GM18519 (cell line): ENCODE measurements at regions not wholly inside any gene's neighbourhood (a gene's known extent, or its start where the extent isn't known, plus 50 kb on each side); places are given as distances from the start of the nearest gene placed in this dataset.
"Not testable (repeated sequence)": the region's sequence is repeated elsewhere in the genome, so short reads cannot be mapped to it uniquely, and the experiment has no call there.

ENCODE experiments used
- ATAC-seq: cut with Tn5 transposase; IDR thresholded peaks from one replicate; pipeline ENCODE4 v1.9.1; 2021; ENCODE audit warnings: mild to moderate bottlenecking, moderate library complexity; ENCODE audit not compliant: unreplicated experiment, low FRiP score

- ATAC-seq: no peak
Measured at GRCh38 chr1:228846952-228847351, 111.7 kb downstream of the RHOU start.

GRCh38 chr1:228847451-228847850, 112.2 kb downstream of the RHOU start:
- ATAC-seq: not testable (repeated sequence)

- ATAC-seq: no peak
Measured at GRCh38 chr1:228848406-228848805, 113.1 kb downstream of the RHOU start.

- ATAC-seq: no peak
Measured at GRCh38 chr1:228849011-228849541, 113.8 kb downstream of the RHOU start.

- no peak for ATAC-seq
Measured at GRCh38 chr1:228850141-228851100, 115.1 kb downstream of the RHOU start.

- no peak for ATAC-seq
Measured at GRCh38 chr1:228851193-228851592, 115.9 kb downstream of the RHOU start.

GRCh38 chr1:228851618-228852017, 116.3 kb downstream of the RHOU start:
- no peak for ATAC-seq

GRCh38 chr1:228852024-228852423, 116.7 kb downstream of the RHOU start:
- no peak for ATAC-seq

- ATAC-seq: no peak
Measured at GRCh38 chr1:228852511-228853088, 117.3 kb downstream of the RHOU start.

- no peak for ATAC-seq
Measured at GRCh38 chr1:228853191-228853590, 117.9 kb downstream of the RHOU start.

GRCh38 chr1:228853637-228854036, 118.4 kb downstream of the RHOU start:
- ATAC-seq: no peak

- no peak for ATAC-seq
Measured at GRCh38 chr1:228854907-228855306, 119.6 kb downstream of the RHOU start.

GRCh38 chr1:228857611-228858010, 122.3 kb downstream of the RHOU start:
- no peak for ATAC-seq

- no peak for ATAC-seq
Measured at GRCh38 chr1:228860911-228861831, 125.9 kb downstream of the RHOU start.

GRCh38 chr1:228861832-228862180, 126.5 kb downstream of the RHOU start:
- no peak for ATAC-seq

GRCh38 chr1:228862542-228863505, 127.5 kb downstream of the RHOU start:
- ATAC-seq: no peak

GRCh38 chr1:228863776-228864175, 128.5 kb downstream of the RHOU start:
- no peak for ATAC-seq

GRCh38 chr1:228865627-228866330, 130.5 kb downstream of the RHOU start:
- no peak for ATAC-seq

GRCh38 chr1:228866468-228866867, 131.2 kb downstream of the RHOU start:
- ATAC-seq: no peak
